HG02678 (cell line): ENCODE measurements at regions not wholly inside any gene's neighbourhood (a gene's known extent, or its start where the extent isn't known, plus 50 kb on each side); places are given as distances from the start of the nearest gene placed in this dataset.
"Not testable (repeated sequence)": the region's sequence is repeated elsewhere in the genome, so short reads cannot be mapped to it uniquely, and the experiment has no call there.

Experiments
- ATAC-seq: cut with Tn5 transposase; IDR thresholded peaks from one replicate; pipeline ENCODE4 v1.9.1; 2021; ENCODE audit warnings: mild to moderate bottlenecking, moderate library complexity; ENCODE audit not compliant: unreplicated experiment

DNA sequence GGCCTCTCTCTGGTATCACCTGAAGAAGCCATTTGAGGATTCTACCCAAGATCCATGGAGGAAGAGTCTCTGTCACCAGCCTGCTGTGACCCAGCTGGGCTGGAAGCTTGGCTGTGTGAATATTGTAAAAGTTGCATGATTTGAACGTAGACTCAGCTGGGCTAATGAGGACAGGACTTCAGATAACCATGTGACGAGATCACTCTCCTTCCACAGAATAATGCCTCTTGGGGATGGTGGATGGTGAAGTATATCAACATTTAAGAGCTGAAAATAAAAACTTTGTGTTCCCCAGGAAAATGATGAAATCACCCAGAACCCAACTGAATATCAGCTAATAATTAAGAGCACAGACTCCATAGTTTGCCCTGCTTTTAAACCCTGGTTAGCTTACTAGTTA, 427.9 kb downstream of the CD83 start:
- no peak for ATAC-seq

- ATAC-seq: no peak
Observed at GRCh38 chr6:14546036-14546435, 428.5 kb downstream of the CD83 start.

- no peak for ATAC-seq
Observed at GRCh38 chr6:14547284-14547998, 429.9 kb downstream of the CD83 start.

GRCh38 chr6:14549304-14549770, 431.8 kb downstream of the CD83 start:
- ATAC-seq: no peak

- no peak for ATAC-seq
Observed at GRCh38 chr6:14549871-14550270, 432.3 kb downstream of the CD83 start.

- ATAC-seq: no peak
Observed at GRCh38 chr6:14550410-14550809, 432.8 kb downstream of the CD83 start.

DNA sequence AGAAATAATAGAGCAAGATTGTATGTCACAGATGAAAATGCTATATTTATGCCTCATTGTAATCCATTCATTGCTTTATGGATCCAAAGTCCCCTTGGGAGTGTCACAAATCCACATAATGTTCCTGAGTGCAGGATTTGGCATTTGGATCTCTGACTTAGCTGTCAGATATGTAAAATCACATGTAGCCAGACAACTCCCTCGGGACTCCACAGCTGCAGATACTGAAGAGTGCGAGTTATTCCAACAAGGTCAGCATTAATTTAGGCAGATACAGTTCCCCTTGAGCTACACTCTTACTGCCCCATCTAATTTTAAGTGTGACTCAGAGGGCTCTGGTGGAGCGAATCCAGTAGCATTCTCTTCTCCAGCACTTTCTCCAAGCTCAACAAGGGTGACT, 433.2 kb downstream of the CD83 start:
- no peak for ATAC-seq

DNA sequence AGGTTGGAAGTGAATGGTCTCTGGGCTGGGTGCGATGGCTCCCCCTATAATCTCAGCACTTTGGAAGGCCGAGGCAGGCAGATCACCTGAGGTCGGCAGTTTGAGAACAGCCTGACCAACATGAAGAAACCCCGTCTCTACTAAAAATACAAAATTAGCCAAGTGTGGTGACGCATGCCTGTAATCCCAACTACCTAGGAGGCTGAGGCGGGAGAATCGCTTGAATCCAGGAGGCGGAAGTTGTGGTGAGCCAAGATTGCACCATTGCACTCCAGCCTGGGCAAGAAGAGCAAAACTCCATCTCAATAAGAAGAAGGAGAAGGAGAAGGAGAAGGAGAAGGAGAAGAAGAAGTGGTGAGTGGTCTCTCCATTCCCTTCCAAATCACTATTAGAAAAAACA, 434.0 kb downstream of the CD83 start:
- ATAC-seq: not testable (repeated sequence)

DNA sequence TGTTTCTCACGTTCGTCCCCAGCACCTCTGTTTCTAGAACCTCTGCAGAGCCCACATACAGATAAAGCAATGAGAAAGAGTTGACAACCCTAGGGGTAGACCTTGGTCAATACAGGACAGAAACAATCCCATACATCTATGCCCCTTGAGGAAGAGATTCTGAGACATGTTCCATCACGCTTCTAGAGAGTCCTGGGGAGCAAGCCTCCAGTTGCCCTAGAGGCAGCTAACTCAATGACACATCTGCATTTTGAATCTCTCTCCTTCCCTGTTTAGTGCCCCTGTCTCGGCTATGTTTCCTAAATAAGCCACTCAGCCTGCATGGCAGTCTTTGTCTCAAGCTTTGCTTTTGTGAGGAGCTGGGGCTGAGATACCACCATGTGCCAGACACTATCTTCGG, 435.3 kb downstream of the CD83 start:
- no peak for ATAC-seq

GRCh38 chr6:14553515-14553914, 435.9 kb downstream of the CD83 start:
- no peak for ATAC-seq

GRCh38 chr6:14555804-14556203, 438.2 kb downstream of the CD83 start:
- no peak for ATAC-seq

- ATAC-seq: no peak
Observed at GRCh38 chr6:14559746-14560536, 442.4 kb downstream of the CD83 start.

DNA sequence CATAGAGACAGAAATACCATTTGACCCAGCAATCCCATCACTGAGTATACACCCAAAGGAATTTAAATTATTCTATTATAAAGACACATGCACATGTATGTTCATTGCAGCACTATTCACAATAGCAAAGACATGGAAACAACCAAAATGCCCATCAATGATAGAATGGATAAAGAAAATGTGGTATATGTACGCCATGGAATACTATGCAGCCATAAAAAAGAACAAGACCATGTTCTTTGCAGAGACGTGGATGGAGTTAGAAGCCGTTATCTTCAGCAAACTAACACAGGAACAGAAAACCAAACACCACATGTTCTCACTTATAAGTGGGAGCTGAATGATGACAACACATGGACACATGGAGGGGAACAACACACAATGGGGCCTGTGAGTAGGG, 444.0 kb downstream of the CD83 start:
- not testable (repeated sequence) for ATAC-seq

- no peak for ATAC-seq
Observed at GRCh38 chr6:14567842-14568241, 450.3 kb downstream of the CD83 start.

- no peak for ATAC-seq
Observed at GRCh38 chr6:14569394-14569793, 451.8 kb downstream of the CD83 start.

DNA sequence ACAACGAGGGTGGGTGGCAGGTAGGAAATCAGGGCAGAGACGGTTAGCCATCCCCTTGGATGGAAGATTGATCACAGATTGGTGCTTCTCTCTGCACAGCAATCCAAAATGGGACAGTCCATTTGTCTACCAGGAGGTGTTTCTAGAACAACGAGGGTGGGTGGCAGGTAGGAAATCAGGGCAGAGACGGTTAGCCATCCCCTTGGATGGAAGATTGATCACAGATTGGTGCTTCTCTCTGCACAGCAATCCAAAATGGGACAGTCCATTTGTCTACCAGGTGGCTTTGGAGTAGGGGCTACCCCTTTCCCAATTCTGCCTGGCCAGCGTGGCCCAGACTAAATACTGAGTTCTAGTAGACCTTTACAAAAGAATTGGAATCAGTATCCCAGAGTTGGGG, 452.3 kb downstream of the CD83 start:
- ATAC-seq: not testable (repeated sequence)

- ATAC-seq: no peak
Observed at GRCh38 chr6:14571001-14571400, 453.4 kb downstream of the CD83 start.

DNA sequence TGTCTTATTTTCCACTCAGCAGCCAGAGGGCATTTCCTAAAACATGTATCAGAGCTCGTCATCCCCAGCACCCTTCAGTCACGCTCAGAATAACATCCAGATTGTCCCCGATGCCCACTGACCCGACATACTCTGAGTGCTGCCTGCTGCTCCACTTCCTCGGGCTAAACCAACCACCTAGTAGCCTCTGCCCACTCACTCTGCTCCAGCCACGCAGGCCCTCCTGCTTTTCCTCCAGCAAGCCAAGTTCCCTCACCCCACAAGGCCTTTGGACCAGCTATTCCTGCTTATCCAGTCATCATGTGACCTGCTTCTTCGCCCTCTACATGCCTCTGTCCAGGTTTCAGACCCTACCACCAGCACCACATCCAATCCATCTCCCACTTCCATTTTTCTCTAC, 454.2 kb downstream of the CD83 start:
- ATAC-seq: no peak

- ATAC-seq: no peak
Observed at GRCh38 chr6:14573267-14573666, 455.7 kb downstream of the CD83 start.

- no peak for ATAC-seq
Observed at GRCh38 chr6:14573703-14574290, 456.2 kb downstream of the CD83 start.

GRCh38 chr6:14575961-14576360, 458.4 kb downstream of the CD83 start:
- no peak for ATAC-seq

- no peak for ATAC-seq
Observed at GRCh38 chr6:14578994-14579393, 461.4 kb downstream of the CD83 start.
